ENCODE measurements at regions not wholly inside any gene's neighbourhood (a gene's known extent, or its start where the extent isn't known, plus 50 kb on each side); places are given as distances from the start of the nearest gene placed in this dataset.

GRCh38 chr1:8096105-8097011 is 70.2 kb upstream of the ERRFI1 start:
- H3K36me3 ChIP-seq (ENCODE audit: control insufficient read depth in 2 of 4, insufficient read depth in 4 of 4, low read length in 3 of 4), result no peaks in the 10 kb centered on the region
- no peak for FAIRE-seq
- H3K4me3 ChIP-seq (ENCODE audit: extremely low read depth in 1 of 4, insufficient read depth in 2 of 4, low read depth in 3 of 4, low read length in 4 of 4), result no peak overlapping the region
- H3K79me1 ChIP-seq (ENCODE audit: low read depth, low read length), result no peaks in the 10 kb centered on the region
- no peak overlapping the region for H2BK12ac ChIP-seq (ENCODE audit: low read depth, low read length)
- H3K27me3 ChIP-seq (replicated peaks in 1 of 4; ENCODE audit: control insufficient read depth in 3 of 4, extremely low read depth in 1 of 4, insufficient read depth in 3 of 4, low read length in 3 of 4), result no peaks in the 10 kb centered on the region
- no peaks in the 10 kb centered on the region for H3K9me3 ChIP-seq (ENCODE audit: insufficient read depth in 2 of 2, low read depth in 1 of 2, low read length in 1 of 2)
- no peaks in the 10 kb centered on the region for H3K4me1 ChIP-seq (replicated peaks in 1 of 4; ENCODE audit: control insufficient read depth in 3 of 4, insufficient read depth in 4 of 4, low read length in 3 of 4)
- 87% methylated on average over 12 of the region's 12 CpGs; no CpG with 5 or more reads in 1 of the 2 experiments for WGBS, 2 experiments (ENCODE audit: extremely low coverage in 1 of 2, insufficient coverage in 1 of 2, insufficient read length in 1 of 2, insufficient replicate concordance in 2 of 2, low coverage in 1 of 2, low lambda C conversion rate in 2 of 2, missing lambda C conversion rate in 1 of 2)
- H2AFZ ChIP-seq (ENCODE audit: low read length), result no peak overlapping the region
- no peaks in the 10 kb centered on the region for H4K20me1 ChIP-seq (replicated peaks in 1 of 2; ENCODE audit: control insufficient read depth in 1 of 2, insufficient read depth in 2 of 2, low read length in 2 of 2)
- H3K27ac ChIP-seq (ENCODE audit: low read depth, low read length), result no peak overlapping the region
- TF ChIP-seq YY1 (IDR thresholded peaks at IDR 0.05; ENCODE audit: low read depth, low read length) (no peak), SP4 (IDR thresholded peaks at IDR 0.05; ENCODE audit: low read length) (no peak), NANOG (IDR thresholded peaks at IDR 0.05; ENCODE audit: insufficient read depth, low read depth, low read length, poor library complexity, severe bottlenecking) (no peak), CEBPB (IDR thresholded peaks at IDR 0.05; ENCODE audit: low read depth, low read length) (no peak), EGR1 (IDR thresholded peaks at IDR 0.05; ENCODE audit: borderline replicate concordance, low read depth, low read length) (no peak), PHF8 (conservative IDR thresholded peaks at IDR 0.05; ENCODE audit: low read depth, low read length) (no peak), KDM5A (IDR thresholded peaks at IDR 0.05; ENCODE audit: low read length) (no peak), CHD2 (IDR thresholded peaks at IDR 0.05; ENCODE audit: low read length) (no peak), FOSL1 (IDR thresholded peaks at IDR 0.05; ENCODE audit: insufficient read depth, low read depth, low read length) (no peak)
- no peak overlapping the region for H4K8ac ChIP-seq (ENCODE audit: extremely low read depth, insufficient read depth, low read length)
- H2BK20ac ChIP-seq (ENCODE audit: low read length), result no peak overlapping the region
- no peak overlapping the region for H4K5ac ChIP-seq (ENCODE audit: insufficient read length, low read depth, low read length)
- H2BK120ac ChIP-seq (replicated peaks; ENCODE audit: low read depth, low read length), result no peak overlapping the region
- H4K91ac ChIP-seq (replicated peaks; ENCODE audit: insufficient read length, low read length), result no peak overlapping the region
- no peak overlapping the region for H3K14ac ChIP-seq (ENCODE audit: insufficient read length)
- H2AK5ac ChIP-seq (ENCODE audit: low read depth, low read length), result no peak overlapping the region
- no peak overlapping the region for H2BK15ac ChIP-seq (ENCODE audit: low read length)
- ChIA-PET CTCF (ENCODE audit: partially characterized antibody) (no interaction called here), POLR2A (ENCODE audit: partially characterized antibody) (no interaction called here)
- no peak for DNase-seq (ENCODE audit: low read depth in 1 of 2, low spot score in 2 of 2)
- H3K23ac ChIP-seq (ENCODE audit: insufficient read length), result no peak overlapping the region
- no peak overlapping the region for H2BK5ac ChIP-seq (ENCODE audit: low read depth, low read length)
- H3K79me2 ChIP-seq (ENCODE audit: control insufficient read depth in 1 of 2, insufficient read depth in 2 of 2, low read length in 2 of 2), result no peaks in the 10 kb centered on the region
- H3K56ac ChIP-seq (replicated peaks; ENCODE audit: insufficient read length, low read depth, low read length), result no peak overlapping the region
- H3K18ac ChIP-seq (ENCODE audit: extremely low read depth, low read length), result no peak overlapping the region
- H3K9ac ChIP-seq (replicated peaks in 1 of 4; ENCODE audit: extremely low read depth in 1 of 4, low read depth in 3 of 4, low read length in 3 of 4), result no peak overlapping the region
- H3K4me2 ChIP-seq (ENCODE audit: insufficient read depth in 1 of 2, low read depth in 2 of 2, low read length in 2 of 2), result no peak overlapping the region
- H3K23me2 ChIP-seq (ENCODE audit: low read depth, low read length), result no peaks in the 10 kb centered on the region
- no peak overlapping the region for H3K4ac ChIP-seq (replicated peaks; ENCODE audit: insufficient read length, low read depth, low read length)

All from H1 (cell line).